NCI-H1105 (cell line): ENCODE measurements at regions not wholly inside any gene's neighbourhood (a gene's known extent, or its start where the extent isn't known, plus 50 kb on each side); places are given as distances from the start of the nearest gene placed in this dataset.

ENCODE experiments used
- DNase-seq: peaks from one replicate; lab custom pipeline; 2025; lab: John Stamatoyannopoulos, UW

GRCh38 chr4:162732876-162733275 is 433.8 kb downstream of the NAF1 start:
- no peak for DNase-seq

DNA sequence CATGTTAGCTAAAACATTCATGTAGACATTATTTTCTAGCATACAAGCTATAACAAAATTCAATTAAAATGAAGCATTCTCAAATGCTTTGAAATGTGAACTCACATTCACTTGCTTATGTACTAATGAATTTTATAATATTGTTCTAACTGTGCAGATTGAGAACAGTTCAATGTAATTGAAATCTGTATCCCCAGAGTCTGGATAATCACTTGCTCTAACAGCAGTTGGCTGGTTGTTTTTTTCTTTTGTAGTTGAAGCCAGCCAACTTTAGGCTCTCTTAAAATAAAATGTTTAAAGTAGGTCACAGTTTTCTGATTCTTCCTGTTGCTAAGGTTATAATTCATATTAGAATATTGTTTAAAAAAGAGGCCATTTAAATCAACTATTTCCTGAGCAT is 438.9 kb downstream of the NAF1 start:
- no peak for DNase-seq

- no peak for DNase-seq
These were observed 439.5 kb downstream of the NAF1 start for GRCh38 chr4:162727232-162727631.

DNA sequence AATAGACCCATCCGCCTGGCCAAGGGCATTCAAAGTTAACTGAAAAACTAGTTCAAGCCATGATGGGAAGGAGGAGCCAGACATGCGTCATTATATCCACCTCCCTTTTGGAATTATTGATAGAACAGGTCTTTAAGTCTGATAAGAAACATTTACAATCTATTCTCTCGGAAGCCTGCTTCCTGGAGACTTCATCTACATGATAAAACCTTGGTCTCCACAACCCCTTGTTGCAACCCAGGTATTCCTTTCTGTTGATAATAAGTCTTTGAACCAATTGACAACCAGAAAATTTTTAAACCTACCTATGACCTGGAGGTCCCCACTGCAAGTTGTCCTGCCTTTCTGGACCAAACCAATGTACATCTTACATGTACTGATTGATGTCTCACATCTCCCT is 451.3 kb downstream of the NAF1 start:
- no peak for DNase-seq

DNA sequence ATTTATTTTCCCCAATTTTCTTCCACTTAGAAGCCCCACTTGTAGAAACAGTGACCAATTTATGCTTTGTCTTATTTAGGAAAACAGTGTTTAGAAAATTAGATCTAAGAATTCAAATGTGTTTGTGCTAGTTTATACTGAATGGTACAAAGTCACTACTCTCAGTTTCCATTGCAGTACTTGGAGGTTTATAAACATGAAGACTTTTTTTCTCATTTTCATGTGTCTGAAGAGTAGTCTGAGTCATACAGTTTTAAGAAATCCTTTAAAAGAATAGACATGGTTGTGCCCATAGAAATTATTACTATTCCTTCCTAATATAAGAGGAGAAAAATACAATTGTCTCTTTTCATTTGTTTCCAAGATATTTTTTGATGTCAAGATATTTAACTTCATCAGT is 458.7 kb downstream of the NAF1 start:
- DNase-seq, result no peak

- no peak for DNase-seq
These were observed 460.1 kb downstream of the NAF1 start for GRCh38 chr4:162706632-162707031.

GRCh38 chr4:162706051-162706450 is 460.6 kb downstream of the NAF1 start:
- DNase-seq, result no peak

DNA sequence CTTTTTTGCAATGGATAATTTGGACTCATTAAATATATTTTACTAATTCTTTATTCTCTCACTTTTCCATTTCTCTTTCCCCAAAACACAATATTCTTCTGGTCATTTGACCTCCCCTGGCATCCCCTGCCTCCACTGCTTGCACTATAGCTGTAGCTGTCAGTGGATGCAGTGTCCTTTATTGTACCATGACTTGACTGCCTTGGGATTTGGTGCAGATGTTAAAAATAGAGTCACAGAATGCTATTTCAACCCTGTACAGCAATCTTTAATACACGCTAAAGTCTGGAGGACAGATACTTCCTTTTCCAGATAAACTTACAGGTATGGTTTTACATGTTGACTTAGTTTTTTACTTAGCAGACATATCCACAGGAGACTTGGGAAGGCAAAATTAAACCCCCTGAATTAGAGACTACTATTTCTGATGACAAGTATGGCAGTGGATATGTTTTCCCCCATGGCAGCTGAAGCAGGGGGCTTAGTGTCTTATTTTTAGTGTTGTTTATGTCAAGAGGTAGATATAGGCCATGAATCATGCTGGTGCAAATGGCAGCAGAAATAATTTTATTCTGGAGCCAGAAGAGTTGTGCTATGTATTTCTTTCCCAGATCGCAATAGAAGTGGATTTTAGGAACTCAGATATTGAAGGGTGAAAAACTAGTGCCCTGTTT is 461.4 kb downstream of the NAF1 start:
- no peak for DNase-seq

- DNase-seq, result no peak
These were observed 465.8 kb downstream of the NAF1 start for GRCh38 chr4:162700815-162701361.

- no peak for DNase-seq
These were observed 466.3 kb downstream of the NAF1 start for GRCh38 chr4:162700358-162700757.

DNA sequence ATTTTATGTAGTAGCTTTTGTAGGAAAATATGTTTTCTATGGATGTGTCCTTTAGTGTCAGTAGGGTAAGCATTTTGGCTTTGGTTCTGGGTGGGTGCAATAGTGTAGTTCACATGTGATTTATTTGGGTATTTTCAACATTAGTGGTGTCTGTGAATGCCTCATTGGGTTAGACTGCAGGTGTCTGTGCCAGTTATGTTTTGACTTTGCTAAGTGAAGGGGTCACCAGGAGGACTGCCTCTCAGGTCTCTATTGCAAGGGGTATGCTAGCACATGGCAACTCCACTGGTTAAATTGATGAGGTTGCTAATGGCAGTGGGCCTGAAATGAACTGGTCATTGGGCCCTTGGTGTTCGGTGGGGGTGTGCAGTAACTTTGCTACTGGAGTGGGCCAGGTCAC is 467.1 kb downstream of the NAF1 start:
- DNase-seq, result no peak

DNA sequence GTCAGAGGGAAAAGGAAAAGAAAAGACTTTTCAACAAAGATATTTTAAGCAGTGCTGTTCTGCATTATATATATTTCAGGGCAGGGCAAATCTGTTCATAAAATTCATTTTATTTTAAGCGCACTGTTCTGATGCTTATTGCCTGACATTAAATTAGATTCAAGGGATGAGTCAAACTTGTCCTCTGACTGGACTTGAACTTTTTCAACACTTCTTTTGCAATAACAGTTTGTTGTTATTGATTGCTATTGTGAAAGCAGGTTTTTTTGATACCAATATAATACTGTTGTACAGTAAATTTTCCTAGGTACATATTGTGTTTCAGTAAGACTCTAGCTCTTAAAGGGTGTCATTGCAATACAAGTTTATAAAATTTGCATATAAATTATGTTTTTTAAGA is 481.3 kb downstream of the NAF1 start:
- DNase-seq, result no peak

- DNase-seq, result no peak
These were observed 481.7 kb downstream of the NAF1 start for GRCh38 chr4:162684998-162685397.

DNA sequence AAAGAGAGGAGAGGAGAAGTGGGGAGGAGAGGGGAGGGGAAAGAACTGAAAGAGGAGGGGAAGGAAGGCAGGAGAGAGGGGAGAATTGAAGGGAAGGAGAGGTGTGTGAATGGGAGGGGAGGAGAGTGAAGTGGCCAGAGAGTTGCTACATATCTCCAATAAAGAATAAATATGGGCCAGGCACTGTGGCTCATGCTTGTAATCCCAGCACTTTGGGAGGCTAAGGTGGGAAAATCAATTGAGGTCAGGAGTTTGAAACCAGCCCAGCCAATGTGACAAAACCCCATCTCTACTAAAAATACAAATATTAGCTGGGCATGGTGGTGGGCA is 482.4 kb downstream of the NAF1 start:
- DNase-seq, result no peak

GRCh38 chr4:162683659-162684370 is 482.9 kb downstream of the NAF1 start:
- no peak for DNase-seq

GRCh38 chr4:162682651-162683050 is 484.0 kb downstream of the NAF1 start:
- DNase-seq, result no peak

GRCh38 chr4:162681212-162681611 is 485.5 kb downstream of the NAF1 start:
- DNase-seq, result no peak

- no peak for DNase-seq
These were observed 491.0 kb downstream of the NAF1 start for GRCh38 chr4:162675661-162676060.

GRCh38 chr4:162661913-162662312 is 498.1 kb upstream of the FSTL5 start:
- DNase-seq, result no peak

DNA sequence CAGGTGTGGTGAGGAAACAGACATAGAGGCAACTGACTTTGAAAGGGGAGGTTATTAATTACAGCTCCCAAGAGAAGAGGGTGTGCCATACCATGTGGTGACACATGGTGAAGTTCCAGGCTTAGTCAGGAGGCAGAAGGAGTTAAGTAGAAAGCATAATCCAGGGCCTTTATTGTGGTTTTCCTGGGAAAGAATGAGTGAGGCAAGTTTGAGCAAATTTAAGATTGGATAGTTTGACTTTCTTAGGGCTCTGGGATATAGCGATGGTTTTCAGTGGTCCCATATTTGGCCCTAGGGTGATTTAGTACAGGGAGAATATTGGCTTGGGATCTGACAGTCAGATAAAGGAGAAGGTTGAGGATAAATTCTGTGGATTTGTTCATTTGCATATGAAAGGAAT is 495.9 kb upstream of the FSTL5 start:
- no peak for DNase-seq

GRCh38 chr4:162657966-162658365 is 494.2 kb upstream of the FSTL5 start:
- DNase-seq, result no peak

GRCh38 chr4:162650166-162650565 is 486.4 kb upstream of the FSTL5 start:
- DNase-seq, result no peak

DNA sequence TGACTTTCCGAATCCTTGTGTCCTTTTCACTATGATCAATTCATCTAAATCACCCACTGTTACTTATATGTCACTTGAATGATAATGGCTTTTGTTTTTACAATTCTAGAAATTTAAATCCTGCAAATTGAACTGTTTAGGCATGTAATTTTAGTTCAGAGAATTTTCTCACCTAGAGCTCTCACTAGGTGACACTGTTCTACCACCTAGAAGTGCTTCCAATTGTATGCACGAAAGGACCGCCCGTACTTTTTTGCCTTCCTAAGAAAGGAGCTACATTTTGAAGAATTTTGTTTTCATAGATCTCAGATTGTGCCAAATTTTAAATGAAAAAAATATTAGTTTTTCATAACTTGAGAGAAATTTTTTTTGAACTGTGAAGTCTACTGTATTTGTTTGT is 481.6 kb upstream of the FSTL5 start:
- DNase-seq, result no peak

GRCh38 chr4:162644346-162644745 is 480.5 kb upstream of the FSTL5 start:
- no peak for DNase-seq
